Left colon (tissue), 2 donors: ENCODE measurements at regions not wholly inside any gene's neighbourhood (a gene's known extent, or its start where the extent isn't known, plus 50 kb on each side); places are given as distances from the start of the nearest gene placed in this dataset.
"Not testable (repeated sequence)": the region's sequence is repeated elsewhere in the genome, so short reads cannot be mapped to it uniquely, and the experiment has no call there.

Source experiments
- ATAC-seq: fragments of 200-7000 bp; cut with Tn5 transposase; one replicate; pipeline ENCODE4 v1.9.1; 2020; ENCODE audit warnings: mild to moderate bottlenecking, moderate library complexity
- DNase-seq, 2 donors: peaks; one replicate each; pipeline ENCODE4 v3.0.0-alpha.2; 2020
- intact Hi-C, 2 donors: fragments of 100-400 bp; cut with DNase I in 1 of 2; cut with micrococcal nuclease in 1 of 2; formaldehyde crosslinking; loops; one replicate each; pipeline versions ENCODE4 v1.11.2 to v1.14.0; 2022; cut with DNase I, micrococcal nuclease
- donor health status: DM: no; HTN: no; CAD: no.
- donor health status: DM: yes; HTN: yes; CAD: no.

GRCh38 chr4:12691168-12691567, 793.0 kb downstream of the RAB28 start:
- ATAC-seq: no peak
- DNase-seq: no peak
- intact Hi-C loops: no loop called here

- intact Hi-C loops: no loop called here
- DNase-seq (no peak), ATAC-seq (no peak)
Observed at GRCh38 chr4:12689457-12689856, 794.7 kb downstream of the RAB28 start.

- DNase-seq (no peak), ATAC-seq (no peak)
- intact Hi-C loops: no loop called here
Observed at GRCh38 chr4:12679217-12679616, 804.9 kb downstream of the RAB28 start.

GRCh38 chr4:12674184-12674583, 810.0 kb downstream of the RAB28 start:
- no peak for ATAC-seq
- no peak for DNase-seq
- intact Hi-C loops: no loop called here

- intact Hi-C loops: no loop called here
- ATAC-seq: no peak
- DNase-seq: no peak
Observed at GRCh38 chr4:12672303-12672702, 811.8 kb downstream of the RAB28 start.

- intact Hi-C loops: no loop called here
- ATAC-seq (no peak), DNase-seq (no peak)
Observed at GRCh38 chr4:12658146-12658545, 826.0 kb downstream of the RAB28 start.

- intact Hi-C loops: no loop called here
- ATAC-seq (no peak), DNase-seq (no peak)
Observed at GRCh38 chr4:12651876-12652275, 832.3 kb downstream of the RAB28 start.

GRCh38 chr4:12645732-12646131, 838.4 kb downstream of the RAB28 start:
- intact Hi-C loops: no loop called here
- ATAC-seq: no peak
- no peak for DNase-seq

GRCh38 chr4:12644261-12644660, 839.9 kb downstream of the RAB28 start:
- intact Hi-C loops: no loop called here
- no peak for DNase-seq
- ATAC-seq: no peak

- DNase-seq (no peak), ATAC-seq (no peak)
- intact Hi-C loops: no loop called here
Observed at GRCh38 chr4:12636191-12636590, 847.9 kb downstream of the RAB28 start.

- no peak for DNase-seq
- intact Hi-C loops: no loop called here
- ATAC-seq: no peak
Observed at GRCh38 chr4:12635629-12636028, 848.5 kb downstream of the RAB28 start.

- peak; percentile 95 for ATAC-seq
- DNase-seq: peak; percentile 52 to 83
- intact Hi-C loops: no loop called here
Observed at GRCh38 chr4:12633053-12633651, 851.0 kb downstream of the RAB28 start.

- no peak for ATAC-seq
- DNase-seq: no peak
Observed at GRCh38 chr4:12615822-12616221, 868.3 kb downstream of the RAB28 start.

GRCh38 chr4:12612876-12613275, 871.3 kb downstream of the RAB28 start:
- intact Hi-C loops: no loop called here
- ATAC-seq: no peak
- DNase-seq: no peak

More at GRCh38 chr4:12615822-12616221, 868.3 kb downstream of the RAB28 start:
- intact Hi-C loops: no loop called here

- ATAC-seq, DNase-seq, intact Hi-C loops: not testable (repeated sequence)
Observed at GRCh38 chr4:12609212-12609875, 874.8 kb downstream of the RAB28 start.

GRCh38 chr4:12595986-12596385, 888.2 kb downstream of the RAB28 start:
- intact Hi-C loops: no loop called here
- DNase-seq (no peak), ATAC-seq (no peak)

GRCh38 chr4:12595489-12595888, 888.7 kb downstream of the RAB28 start:
- intact Hi-C loops: no loop called here
- no peak for ATAC-seq
- no peak for DNase-seq

- intact Hi-C loops: no loop called here
- ATAC-seq (no peak), DNase-seq (no peak)
Observed at GRCh38 chr4:12588582-12588981, 895.6 kb downstream of the RAB28 start.

- no peak for ATAC-seq
- no peak for DNase-seq
- intact Hi-C loops: no loop called here
Observed at GRCh38 chr4:12586242-12587006, 897.7 kb downstream of the RAB28 start.
